HCT116 (cell line): ENCODE measurements at regions not wholly inside any gene's neighbourhood (a gene's known extent, or its start where the extent isn't known, plus 50 kb on each side); places are given as distances from the start of the nearest gene placed in this dataset.

ENCODE experiments used
- CTCF ChIP-seq, 3 experiments: fragments of 200-600 bp in 1 of 3; sonication (generic) in 1 of 3; IDR thresholded peaks in 2 of 3; conservative IDR thresholded peaks in 1 of 3; 2 replicates each; pipeline ENCODE4 v1.5.1; 2012 to 2017; ENCODE audit warnings: low read depth in 2 of 3, low read length in 2 of 3, antibody characterized with exemption in 1 of 3, borderline replicate concordance in 1 of 3, control low read depth in 1 of 3, mild to moderate bottlenecking in 1 of 3, mixed read lengths in 1 of 3, mixed run types in 1 of 3, moderate library complexity in 1 of 3; ENCODE audit not compliant: insufficient read depth in 1 of 3
- ELF1 ChIP-seq: IDR thresholded peaks from 2 replicates; pipeline ENCODE4 v1.6.1; 2012; ENCODE audit warnings: low read depth, borderline replicate concordance
- FOSL1 ChIP-seq: IDR thresholded peaks from 2 replicates; pipeline ENCODE4 v1.6.1; 2012; ENCODE audit warnings: low read depth

- TF ChIP-seq CTCF (IDR thresholded peaks at IDR 0.05 in 2 of 3, conservative IDR thresholded peaks at IDR 0.05 in 1 of 3; ENCODE audit: borderline replicate concordance in 1 of 3, insufficient read depth in 1 of 3, low read depth in 2 of 3, low read length in 2 of 3) (no peak), ELF1 (no peak), FOSL1 (no peak)
Measured at GRCh38 chr11:110038201-110038600, 55.0 kb upstream of the ZC3H12C start (continued).
